Smooth muscle cell (in vitro differentiated cells): ENCODE measurements at regions not wholly inside any gene's neighbourhood (a gene's known extent, or its start where the extent isn't known, plus 50 kb on each side); places are given as distances from the start of the nearest gene placed in this dataset.

Experiments
- DNase-seq: peaks from one replicate; lab custom pipeline; 2025; ENCODE audit not compliant: unreplicated experiment; lab: John Stamatoyannopoulos, UW
- H2AFZ ChIP-seq: fragments of 200-600 bp; sonication (generic); 2 replicates; pipeline ENCODE4 v1.6.0; 2016; ENCODE audit warnings: antibody characterized with exemption, low read depth, mild to moderate bottlenecking
- H3F3A ChIP-seq: fragments of 200-600 bp; sonication (generic); 2 replicates; pipeline ENCODE4 v1.6.0; 2017; ENCODE audit warnings: antibody characterized with exemption, low read depth
- H3K27ac ChIP-seq: fragments of 200-600 bp; sonication (generic); 2 replicates; pipeline ENCODE4 v1.5.1; 2016; ENCODE audit warnings: low read depth, mild to moderate bottlenecking
- H3K27me3 ChIP-seq: fragments of 200-600 bp; sonication (generic); 2 replicates; pipeline ENCODE4 v1.6.1; 2016; ENCODE audit warnings: low read depth, mild to moderate bottlenecking
- H3K36me3 ChIP-seq: fragments of 200-600 bp; sonication (generic); 2 replicates; pipeline ENCODE4 v1.5.1; 2016; ENCODE audit warnings: low read depth
- H3K4me1 ChIP-seq: fragments of 200-600 bp; sonication (generic); 2 replicates; pipeline ENCODE4 v1.5.1; 2016; ENCODE audit warnings: low read depth
- H3K4me2 ChIP-seq: fragments of 200-600 bp; sonication (generic); 2 replicates; pipeline ENCODE4 v1.6.0; 2016; ENCODE audit warnings: mild to moderate bottlenecking
- H3K4me3 ChIP-seq: fragments of 200-600 bp; sonication (generic); 2 replicates; pipeline ENCODE4 v1.5.1; 2016; ENCODE audit warnings: mild to moderate bottlenecking
- H3K79me2 ChIP-seq: fragments of 200-600 bp; sonication (generic); 2 replicates; pipeline ENCODE4 v1.6.0; 2016; ENCODE audit warnings: low read depth, mild to moderate bottlenecking
- H3K9ac ChIP-seq: fragments of 200-600 bp; sonication (generic); 2 replicates; pipeline ENCODE4 v1.6.0; 2016; ENCODE audit warnings: low read depth
- H3K9me3 ChIP-seq: fragments of 200-600 bp; sonication (generic); replicated peaks from 2 replicates; pipeline ENCODE4 v1.5.1; 2016; ENCODE audit warnings: low read depth
- H4K20me1 ChIP-seq: fragments of 200-600 bp; sonication (generic); 2 replicates; pipeline ENCODE4 v1.6.0; 2016; ENCODE audit warnings: low read depth
- CTCF ChIP-seq: fragments of 200-600 bp; sonication (generic); IDR thresholded peaks from 2 replicates; pipeline ENCODE4 v1.5.1; 2017; ENCODE audit warnings: borderline replicate concordance, mild to moderate bottlenecking, antibody characterized with exemption; ENCODE audit not compliant: insufficient read depth, poor library complexity, severe bottlenecking
- WGBS: methylation state at CpG from one replicate; pipeline ENCODE4 v1.1.7; 2016; ENCODE audit warnings: low lambda C conversion rate; 5-methylcytosine and 5-hydroxymethylcytosine counted together

GRCh38 chr6:3523271-3523670, 66.4 kb upstream of the SLC22A23 start:
- H3K9ac ChIP-seq, result no peak overlapping the region

GRCh38 chr6:3522561-3523260, 65.9 kb upstream of the SLC22A23 start:
- Histone ChIP-seq H4K20me1 (no peaks in the 10 kb centered on the region), H3K27ac (no peak overlapping the region), H3K4me1 (peaks cover 32% of the 10 kb centered on the region), H3K79me2 (no peaks in the 10 kb centered on the region), H3F3A (peaks cover 25% of the 10 kb centered on the region), H3K4me3 (no peak overlapping the region), H3K27me3 (no peaks in the 10 kb centered on the region), H3K9me3 (no peaks in the 10 kb centered on the region), H3K4me2 (peak overlapping the region; percentile 21), H3K9ac (no peak overlapping the region), H2AFZ (no peak overlapping the region), H3K36me3 (no peaks in the 10 kb centered on the region)
- no peak for DNase-seq
- no peak for TF ChIP-seq CTCF
- WGBS, result 52% methylated on average over 7 of the region's 7 CpGs

More at GRCh38 chr6:3523271-3523670, 66.4 kb upstream of the SLC22A23 start:
- DNase-seq, result no peak
- H2AFZ ChIP-seq, result no peak overlapping the region
- no peak overlapping the region for H3K4me3 ChIP-seq
- H3K27ac ChIP-seq, result no peak overlapping the region
- peaks cover 25% of the 10 kb centered on the region for H3F3A ChIP-seq
- TF ChIP-seq CTCF, result no peak
- H3K79me2 ChIP-seq, result no peaks in the 10 kb centered on the region
- H3K4me1 ChIP-seq, result peaks cover 32% of the 10 kb centered on the region
- no peaks in the 10 kb centered on the region for H3K9me3 ChIP-seq
- no peaks in the 10 kb centered on the region for H4K20me1 ChIP-seq
- H3K4me2 ChIP-seq, result peak overlapping the region; percentile 21
- H3K27me3 ChIP-seq, result no peaks in the 10 kb centered on the region
- WGBS, result 88% methylated on average over 5 of the region's 5 CpGs
- H3K36me3 ChIP-seq, result no peaks in the 10 kb centered on the region

DNA sequence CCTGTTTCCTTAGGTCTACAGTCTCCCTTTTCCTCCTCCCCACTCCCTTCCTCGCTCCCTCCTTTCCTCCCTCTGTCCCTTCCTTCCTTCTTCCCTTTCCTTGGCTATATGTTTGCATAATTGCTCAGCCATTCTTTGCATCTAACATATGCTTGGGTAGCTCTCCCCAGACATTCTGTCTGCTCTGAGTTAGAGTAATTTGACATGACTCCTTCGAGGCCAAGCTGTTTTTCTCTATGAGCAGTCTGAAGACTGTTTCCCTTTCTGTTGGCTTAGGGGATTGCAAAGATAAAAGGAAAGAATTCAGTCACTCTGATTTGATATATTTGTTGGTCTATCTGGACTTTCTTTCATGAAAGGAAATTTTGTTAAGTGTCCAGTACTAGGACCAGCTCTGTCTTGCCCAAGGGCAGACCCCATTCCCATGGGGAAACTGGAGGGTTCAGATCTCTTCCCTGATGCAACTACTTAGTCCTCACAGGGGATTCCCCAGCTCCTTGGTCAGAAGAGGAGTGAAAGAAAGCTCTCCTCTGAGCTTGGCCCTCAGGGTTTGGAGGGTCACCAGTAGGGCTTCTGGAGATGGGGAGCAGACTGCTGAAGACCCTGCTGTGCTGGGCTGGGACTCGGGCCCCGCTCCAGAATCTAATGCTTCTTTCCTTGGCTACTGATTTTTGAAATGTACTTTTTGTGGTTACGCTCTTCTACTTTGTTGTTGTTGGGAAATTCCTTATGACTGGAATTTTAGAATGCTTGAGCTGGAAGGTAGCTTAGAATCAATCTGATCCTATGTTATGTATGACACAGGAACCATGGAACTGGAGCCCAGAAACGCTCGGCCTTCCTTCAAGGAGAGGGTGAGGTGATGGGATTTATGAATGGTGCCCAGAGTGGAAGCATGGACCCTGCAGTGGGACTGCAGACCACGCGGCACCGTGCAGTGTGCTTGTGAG, 63.7 kb upstream of the SLC22A23 start:
- H3K4me3 ChIP-seq, result no peak overlapping the region
- peak overlapping the region; percentile 79 for H3K27ac ChIP-seq
- H4K20me1 ChIP-seq, result no peaks in the 10 kb centered on the region
- TF ChIP-seq CTCF, result no peak
- H3K27me3 ChIP-seq, result no peaks in the 10 kb centered on the region
- H3F3A ChIP-seq, result peaks cover 25% of the 10 kb centered on the region
- H3K36me3 ChIP-seq, result no peaks in the 10 kb centered on the region
- peak overlapping the region; percentile 28 for H3K4me2 ChIP-seq
- H3K9ac ChIP-seq, result no peak overlapping the region
- WGBS, result 67% methylated on average over 10 of the region's 10 CpGs
- no peaks in the 10 kb centered on the region for H3K79me2 ChIP-seq
- DNase-seq, result no peak
- no peaks in the 10 kb centered on the region for H3K9me3 ChIP-seq
- H2AFZ ChIP-seq, result no peak overlapping the region
- H3K4me1 ChIP-seq, result peaks cover 19% of the 10 kb centered on the region
